Trophoblast cell (in vitro differentiated cells and primary cell): ENCODE measurements at regions not wholly inside any gene's neighbourhood (a gene's known extent, or its start where the extent isn't known, plus 50 kb on each side); places are given as distances from the start of the nearest gene placed in this dataset.

ENCODE experiments used
- DNase-seq, 2 donors: peaks; one replicate each; pipeline ENCODE4 v3.0.0-alpha.2; 2016
- H2AFZ ChIP-seq: 2 replicates; pipeline ENCODE4 v1.6.1; 2013; ENCODE audit warnings: low read length, moderate library complexity, mild to moderate bottlenecking; ENCODE audit not compliant: insufficient read depth, poor library complexity
- H2AK5ac ChIP-seq: 2 replicates; pipeline ENCODE4 v1.6.1; 2013; ENCODE audit warnings: mild to moderate bottlenecking, low read length
- H2BK120ac ChIP-seq: 2 replicates; pipeline ENCODE4 v1.6.1; 2013; ENCODE audit warnings: low read length, mild to moderate bottlenecking, moderate library complexity; ENCODE audit not compliant: insufficient read depth, poor library complexity
- H2BK12ac ChIP-seq: 2 replicates; pipeline ENCODE4 v1.6.1; 2013; ENCODE audit warnings: mild to moderate bottlenecking, low read length, moderate library complexity
- H2BK5ac ChIP-seq: 2 replicates; pipeline ENCODE4 v1.6.1; 2013; ENCODE audit warnings: low read length, low read depth, moderate library complexity, mild to moderate bottlenecking; ENCODE audit not compliant: poor library complexity
- H3K14ac ChIP-seq: 2 replicates; pipeline ENCODE4 v1.6.1; 2013; ENCODE audit warnings: mild to moderate bottlenecking, low read length
- H3K18ac ChIP-seq: 2 replicates; pipeline ENCODE4 v1.6.1; 2013; ENCODE audit warnings: mild to moderate bottlenecking, low read length
- H3K23ac ChIP-seq: 2 replicates; pipeline ENCODE4 v1.6.1; 2013; ENCODE audit warnings: low read length
- H3K27ac ChIP-seq: 2 replicates; pipeline ENCODE4 v1.5.1; 2013; ENCODE audit warnings: low read depth, mild to moderate bottlenecking, inconsistent platforms, low read length, moderate library complexity
- H3K27me3 ChIP-seq: 2 replicates; pipeline ENCODE4 v1.6.1; 2013; ENCODE audit warnings: inconsistent platforms, mild to moderate bottlenecking, low read length, moderate library complexity; ENCODE audit not compliant: insufficient read depth
- H3K36me3 ChIP-seq, 2 experiments: 1 replicate in 1 of 2; 2 replicates in 1 of 2; pipeline ENCODE4 v1.6.1; 2013; ENCODE audit warnings: low read length in 2 of 2, mild to moderate bottlenecking in 2 of 2, moderate library complexity in 1 of 2; ENCODE audit not compliant: insufficient read depth in 2 of 2, control insufficient read depth in 1 of 2
- H3K4ac ChIP-seq: 2 replicates; pipeline ENCODE4 v1.6.1; 2013; ENCODE audit warnings: low read depth, mild to moderate bottlenecking, low read length, moderate library complexity
- H3K4me1 ChIP-seq, 2 experiments: 1 replicate in 1 of 2; 2 replicates in 1 of 2; pipeline ENCODE4 v1.6.1; 2013; ENCODE audit warnings: low read length in 2 of 2, mild to moderate bottlenecking in 2 of 2, moderate library complexity in 1 of 2; ENCODE audit not compliant: insufficient read depth in 2 of 2, control insufficient read depth in 1 of 2
- H3K4me2 ChIP-seq: 2 replicates; pipeline ENCODE4 v1.6.1; 2013; ENCODE audit warnings: inconsistent platforms, mild to moderate bottlenecking, low read length, moderate library complexity
- H3K4me3 ChIP-seq: 2 replicates; pipeline ENCODE4 v1.5.1; 2013; ENCODE audit warnings: mild to moderate bottlenecking, low read depth, low read length, inconsistent platforms
- H3K79me1 ChIP-seq: one replicate; pipeline ENCODE4 v1.6.1; 2013; ENCODE audit warnings: low read length
- H3K79me2 ChIP-seq: 2 replicates; pipeline ENCODE4 v1.6.1; 2013; ENCODE audit warnings: low read length, mild to moderate bottlenecking; ENCODE audit not compliant: control insufficient read depth, insufficient read depth, poor library complexity
- H3K9ac ChIP-seq: 2 replicates; pipeline ENCODE4 v1.6.1; 2013; ENCODE audit warnings: mild to moderate bottlenecking, low read length
- H3K9me3 ChIP-seq: 2 replicates; pipeline ENCODE4 v1.6.1; 2013; ENCODE audit warnings: low read depth, mild to moderate bottlenecking, control low read depth, inconsistent platforms, low read length; ENCODE audit not compliant: insufficient read depth
- H4K12ac ChIP-seq: 2 replicates; pipeline ENCODE4 v1.6.1; 2013; ENCODE audit warnings: low read depth, mild to moderate bottlenecking, low read length, moderate library complexity
- H4K8ac ChIP-seq: 2 replicates; pipeline ENCODE4 v1.6.1; 2013; ENCODE audit warnings: low read depth, mild to moderate bottlenecking, low read length, moderate library complexity
- H4K91ac ChIP-seq: one replicate; pipeline ENCODE4 v1.6.1; 2013; ENCODE audit warnings: low read depth, mild to moderate bottlenecking, low read length, moderate library complexity
- WGBS: extraction: QIAGEN DNeasy Blood & Tissue Kit; methylation state at CpG from one replicate; pipeline ENCODE4 v1.1.7; 2013; ENCODE audit warnings: missing lambda C conversion rate; ENCODE audit not compliant: insufficient read length, insufficient coverage; ENCODE audit errors: extremely low coverage; 5-methylcytosine and 5-hydroxymethylcytosine counted together

GRCh38 chr11:23897453-23898286 lies 599.2 kb upstream of the LUZP2 start:
- Histone ChIP-seq H4K12ac (no peak overlapping the region), H3K9me3 (no peaks in the 10 kb centered on the region), H2BK5ac (no peak overlapping the region), H4K91ac (no peak overlapping the region), H3K27me3 (no peaks in the 10 kb centered on the region), H3K18ac (no peak overlapping the region), H3K4me2 (no peak overlapping the region), H2BK120ac (no peak overlapping the region), H3K27ac (peak overlapping the region; percentile 70), H3K14ac (no peak overlapping the region), H3K36me3 (no peaks in the 10 kb centered on the region), H3K4ac (no peak overlapping the region), H2AK5ac (no peak overlapping the region), H3K23ac (no peak overlapping the region), H3K9ac (no peak overlapping the region), H2BK12ac (no peak overlapping the region), H3K4me1 (peaks cover 0 to 2% of the 10 kb centered on the region in 2 experiments), H3K79me1 (peaks cover 4% of the 10 kb centered on the region), H4K8ac (no peak overlapping the region), H3K79me2 (no peaks in the 10 kb centered on the region), H3K4me3 (no peak overlapping the region), H2AFZ (no peak overlapping the region)
- DNase-seq: peak; percentile 66 to 82
- no CpG with 5 or more reads among the region's 9 CpGs for WGBS

GRCh38 chr11:23903044-23903704 lies 593.7 kb upstream of the LUZP2 start:
- Histone ChIP-seq H3K23ac (no peak overlapping the region), H3K4me1 (peaks cover 0 to 2% of the 10 kb centered on the region in 2 experiments), H2AK5ac (no peak overlapping the region), H3K79me1 (peaks cover 3% of the 10 kb centered on the region), H2BK12ac (no peak overlapping the region), H2BK5ac (no peak overlapping the region), H3K4me3 (no peak overlapping the region), H4K91ac (no peak overlapping the region), H2AFZ (no peak overlapping the region), H2BK120ac (peak overlapping the region; percentile 31), H3K36me3 (no peaks in the 10 kb centered on the region), H3K14ac (no peak overlapping the region), H3K79me2 (no peaks in the 10 kb centered on the region), H3K27ac (peak overlapping the region; percentile 72), H3K9ac (no peak overlapping the region), H3K18ac (no peak overlapping the region), H3K27me3 (no peaks in the 10 kb centered on the region), H4K12ac (no peak overlapping the region), H3K4me2 (no peak overlapping the region), H3K4ac (no peak overlapping the region), H4K8ac (no peak overlapping the region), H3K9me3 (no peaks in the 10 kb centered on the region)
- DNase-seq: peak; percentile 32 to 81
- no CpG with 5 or more reads among the region's 7 CpGs for WGBS

- H3K4me3 ChIP-seq: no peak overlapping the region
- WGBS: no CpG with 5 or more reads among the region's 2 CpGs
- peak in 1 of 2 donors; percentile 8 for DNase-seq
- H4K91ac ChIP-seq: no peak overlapping the region
- no peak overlapping the region for H4K12ac ChIP-seq
- H2BK120ac ChIP-seq: no peak overlapping the region
- H3K27ac ChIP-seq: no peak overlapping the region
- peaks cover 7% of the 10 kb centered on the region for H3K79me1 ChIP-seq
- no peak overlapping the region for H2BK5ac ChIP-seq
- H3K18ac ChIP-seq: no peak overlapping the region
- no peak overlapping the region for H3K9ac ChIP-seq
- H3K14ac ChIP-seq: no peak overlapping the region
- H3K9me3 ChIP-seq: no peaks in the 10 kb centered on the region
- no peak overlapping the region for H3K4ac ChIP-seq
- no peak overlapping the region for H2AK5ac ChIP-seq
- H3K79me2 ChIP-seq: no peaks in the 10 kb centered on the region
- H3K23ac ChIP-seq: no peak overlapping the region
- no peak overlapping the region for H3K4me2 ChIP-seq
- H2BK12ac ChIP-seq: no peak overlapping the region
- no peak overlapping the region for H4K8ac ChIP-seq
- H3K36me3 ChIP-seq: no peaks in the 10 kb centered on the region
- H3K4me1 ChIP-seq: peaks cover 5% of the 10 kb centered on the region in 2 experiments
- no peak overlapping the region for H2AFZ ChIP-seq
- H3K27me3 ChIP-seq: no peaks in the 10 kb centered on the region
These were observed 577.4 kb upstream of the LUZP2 start for GRCh38 chr11:23919455-23919854.

- H3K14ac ChIP-seq: no peak overlapping the region
- no peak for DNase-seq
- no peak overlapping the region for H3K4ac ChIP-seq
- no peak overlapping the region for H4K12ac ChIP-seq
- H3K4me3 ChIP-seq: no peak overlapping the region
- no peak overlapping the region for H3K23ac ChIP-seq
- no peak overlapping the region for H2AK5ac ChIP-seq
- H2BK12ac ChIP-seq: no peak overlapping the region
- H3K18ac ChIP-seq: no peak overlapping the region
- peaks cover 5% of the 10 kb centered on the region in 2 experiments for H3K4me1 ChIP-seq
- no peaks in the 10 kb centered on the region for H3K79me2 ChIP-seq
- no peak overlapping the region for H3K27ac ChIP-seq
- no peak overlapping the region for H3K4me2 ChIP-seq
- H3K9ac ChIP-seq: no peak overlapping the region
- H4K8ac ChIP-seq: no peak overlapping the region
- WGBS: no CpG with 5 or more reads among the region's 1 CpG
- H2BK5ac ChIP-seq: no peak overlapping the region
- H4K91ac ChIP-seq: no peak overlapping the region
- no peak overlapping the region for H2BK120ac ChIP-seq
- peaks cover 7% of the 10 kb centered on the region for H3K79me1 ChIP-seq
- no peaks in the 10 kb centered on the region for H3K27me3 ChIP-seq
- no peaks in the 10 kb centered on the region for H3K9me3 ChIP-seq
- H2AFZ ChIP-seq: no peak overlapping the region
- no peaks in the 10 kb centered on the region for H3K36me3 ChIP-seq
These were observed 573.5 kb upstream of the LUZP2 start for GRCh38 chr11:23923357-23923756.
